Epithelial cell of esophagus (primary cell): ENCODE measurements at regions not wholly inside any gene's neighbourhood (a gene's known extent, or its start where the extent isn't known, plus 50 kb on each side); places are given as distances from the start of the nearest gene placed in this dataset.
"Not testable (repeated sequence)": the region's sequence is repeated elsewhere in the genome, so short reads cannot be mapped to it uniquely, and the experiment has no call there.

Experiments
- DNase-seq: peaks from one replicate; pipeline ENCODE4 v3.0.0; 2010; ENCODE audit warnings: low read depth
- H3K4me3 ChIP-seq: 2 replicates; pipeline ENCODE4 v1.5.1; 2011; ENCODE audit warnings: mild to moderate bottlenecking, low read length, control low read depth
- TF ChIP-seq, protein P1 (sequence below): IDR thresholded peaks from 2 replicates; pipeline ENCODE4 v1.5.1; 2011; ENCODE audit warnings: low read depth, mild to moderate bottlenecking, low read length, control low read depth, inconsistent platforms; ENCODE audit not compliant: insufficient read depth; ENCODE audit errors: missing control alignments

DNA sequence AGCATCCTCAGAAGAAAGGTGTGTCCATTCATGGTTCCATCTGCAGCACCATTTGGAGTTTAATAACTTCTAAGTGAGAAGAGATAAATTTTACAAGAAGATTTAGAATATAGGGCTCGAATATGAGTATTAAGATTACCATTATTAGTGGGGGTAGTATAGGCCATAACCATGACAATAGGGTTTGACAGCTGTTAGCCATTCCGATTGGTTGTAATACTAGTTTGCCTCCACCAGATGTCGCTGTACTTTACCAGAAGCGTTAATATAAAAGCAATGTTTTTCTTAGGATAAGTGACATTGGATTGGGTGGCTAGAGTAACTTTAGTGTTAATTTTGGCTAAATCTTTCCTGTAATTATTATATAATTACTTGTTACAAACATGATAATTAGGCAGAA, 107.5 kb upstream of the SRD5A2 start:
- no peak for DNase-seq
- TF ChIP-seq, protein P1, sequence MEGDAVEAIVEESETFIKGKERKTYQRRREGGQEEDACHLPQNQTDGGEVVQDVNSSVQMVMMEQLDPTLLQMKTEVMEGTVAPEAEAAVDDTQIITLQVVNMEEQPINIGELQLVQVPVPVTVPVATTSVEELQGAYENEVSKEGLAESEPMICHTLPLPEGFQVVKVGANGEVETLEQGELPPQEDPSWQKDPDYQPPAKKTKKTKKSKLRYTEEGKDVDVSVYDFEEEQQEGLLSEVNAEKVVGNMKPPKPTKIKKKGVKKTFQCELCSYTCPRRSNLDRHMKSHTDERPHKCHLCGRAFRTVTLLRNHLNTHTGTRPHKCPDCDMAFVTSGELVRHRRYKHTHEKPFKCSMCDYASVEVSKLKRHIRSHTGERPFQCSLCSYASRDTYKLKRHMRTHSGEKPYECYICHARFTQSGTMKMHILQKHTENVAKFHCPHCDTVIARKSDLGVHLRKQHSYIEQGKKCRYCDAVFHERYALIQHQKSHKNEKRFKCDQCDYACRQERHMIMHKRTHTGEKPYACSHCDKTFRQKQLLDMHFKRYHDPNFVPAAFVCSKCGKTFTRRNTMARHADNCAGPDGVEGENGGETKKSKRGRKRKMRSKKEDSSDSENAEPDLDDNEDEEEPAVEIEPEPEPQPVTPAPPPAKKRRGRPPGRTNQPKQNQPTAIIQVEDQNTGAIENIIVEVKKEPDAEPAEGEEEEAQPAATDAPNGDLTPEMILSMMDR: peak; percentile 42

DNA sequence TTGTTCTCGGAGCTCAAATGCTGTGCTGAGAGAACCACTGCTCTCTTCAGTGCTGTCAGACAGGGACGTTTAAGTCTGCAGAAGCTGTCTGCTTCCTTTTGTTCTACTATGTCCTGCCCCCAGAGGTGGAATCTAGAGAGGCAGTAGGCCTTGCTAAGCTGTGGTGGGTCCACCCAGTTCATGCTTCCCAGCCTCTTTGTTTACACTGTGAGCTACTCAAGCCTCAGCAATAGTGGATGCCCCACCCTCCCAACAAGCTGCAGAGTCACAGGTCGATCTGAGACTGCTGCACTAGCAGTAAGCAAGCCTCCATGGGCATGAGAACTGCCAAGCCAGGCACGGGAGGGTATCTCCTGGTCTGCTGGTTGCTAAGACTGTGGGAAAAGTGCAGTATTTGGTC, 102.8 kb upstream of the SRD5A2 start:
- DNase-seq, H3K4me3 ChIP-seq: not testable (repeated sequence)

More for the DNA sequence above, 107.5 kb upstream of the SRD5A2 start:
- no peak overlapping the region for H3K4me3 ChIP-seq

DNA sequence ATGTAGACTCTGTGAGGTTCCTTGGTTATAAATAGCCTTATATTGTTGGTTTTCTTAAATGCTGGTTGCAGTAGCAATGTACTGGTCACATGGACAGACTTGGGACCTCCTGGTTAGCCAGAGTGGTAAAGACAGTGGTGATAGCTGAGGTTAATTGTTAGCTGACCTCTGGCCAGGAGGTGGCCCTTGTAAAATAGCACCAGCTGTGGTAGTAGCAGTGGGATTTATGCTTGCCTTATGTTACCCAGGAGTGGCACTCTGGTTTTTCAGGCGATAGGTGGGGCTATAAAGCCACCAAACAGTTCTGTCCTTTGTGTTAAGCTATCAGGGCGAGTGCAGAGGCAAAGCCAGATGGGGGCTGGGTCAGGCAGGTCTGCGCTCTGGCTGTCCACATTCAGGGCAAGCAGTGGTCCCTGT, 94.8 kb upstream of the SRD5A2 start:
- TF ChIP-seq, protein P1: no peak
- no peak overlapping the region for H3K4me3 ChIP-seq
- DNase-seq: no peak

DNA sequence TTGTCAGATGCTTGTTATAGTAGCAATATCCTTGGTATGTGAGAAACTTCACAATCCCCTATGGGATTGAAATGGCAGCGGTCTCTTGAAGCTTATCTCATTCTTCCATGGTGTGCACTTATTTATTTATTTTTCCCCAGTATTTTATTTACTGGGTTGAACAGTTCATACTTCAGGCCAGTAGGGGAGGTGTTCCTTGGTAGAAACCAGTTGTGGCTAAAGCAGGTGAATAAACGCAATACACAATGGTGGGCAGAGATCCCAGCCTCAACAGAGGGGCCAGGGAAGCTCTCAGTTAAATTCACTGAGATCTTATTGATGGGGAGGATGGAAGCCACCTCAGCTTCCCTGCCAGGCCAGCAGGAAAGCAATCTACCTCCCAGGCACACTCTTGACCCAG, 93.7 kb upstream of the SRD5A2 start:
- TF ChIP-seq, protein P1: peak; percentile 8
- no peak for DNase-seq
- no peak overlapping the region for H3K4me3 ChIP-seq

DNA sequence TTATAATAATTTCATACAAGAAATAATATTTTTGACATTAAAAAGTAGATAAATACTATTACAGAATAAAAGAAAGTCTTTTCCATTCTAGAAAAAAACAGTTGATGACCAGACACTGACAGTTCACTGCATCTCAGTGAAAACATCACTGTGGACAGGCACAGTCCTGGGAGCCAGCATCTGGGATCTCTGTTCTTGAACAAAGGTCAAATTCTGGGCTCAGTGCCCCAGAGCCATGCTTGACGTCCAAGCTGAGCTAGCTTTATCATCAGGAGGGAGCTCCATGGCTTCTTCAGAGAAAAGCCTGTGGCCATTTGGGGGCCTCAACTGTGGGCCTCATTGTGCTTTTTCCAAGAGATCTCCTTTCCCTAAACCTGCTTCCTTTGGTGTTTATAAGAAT, 86.1 kb upstream of the SRD5A2 start:
- TF ChIP-seq, protein P1: no peak
- H3K4me3 ChIP-seq: no peak overlapping the region
- DNase-seq: no peak

DNA sequence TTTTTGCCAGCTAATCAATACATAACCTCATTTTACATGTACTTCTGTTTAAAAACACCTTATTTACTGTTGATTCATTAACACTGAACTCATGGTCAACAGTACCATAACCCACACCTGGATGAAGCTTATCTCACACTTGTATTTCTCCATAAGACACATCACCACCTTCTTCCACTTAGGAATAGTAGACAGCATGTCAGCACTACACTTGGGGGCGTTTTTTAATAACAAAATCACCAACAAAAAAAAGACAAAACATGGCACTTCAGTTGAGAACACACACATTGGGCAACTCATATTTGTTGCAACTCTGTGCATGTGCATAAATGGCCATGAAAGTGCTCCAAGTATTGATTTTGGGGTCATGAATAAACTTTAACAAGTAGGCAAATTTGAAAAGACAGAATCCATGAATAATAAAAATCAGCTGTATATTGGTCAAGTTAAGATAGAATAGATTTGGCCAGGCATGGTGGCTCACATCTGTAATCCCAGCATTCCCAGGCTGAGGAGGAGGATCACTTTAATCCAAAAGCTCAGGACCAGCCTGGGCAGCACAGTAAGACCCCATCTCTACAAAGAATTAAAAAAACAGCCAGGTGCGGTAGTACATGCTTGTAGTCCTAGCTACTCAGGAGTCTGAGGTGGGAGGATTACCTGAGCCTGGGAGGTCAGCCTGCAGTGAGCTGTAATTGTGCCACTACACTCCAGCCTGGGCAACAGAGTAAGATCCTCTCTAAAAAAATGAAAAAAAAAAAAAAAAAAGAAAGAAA, 84.4 kb upstream of the SRD5A2 start:
- no peak overlapping the region for H3K4me3 ChIP-seq
- no peak for DNase-seq
- TF ChIP-seq, protein P1: no peak

DNA sequence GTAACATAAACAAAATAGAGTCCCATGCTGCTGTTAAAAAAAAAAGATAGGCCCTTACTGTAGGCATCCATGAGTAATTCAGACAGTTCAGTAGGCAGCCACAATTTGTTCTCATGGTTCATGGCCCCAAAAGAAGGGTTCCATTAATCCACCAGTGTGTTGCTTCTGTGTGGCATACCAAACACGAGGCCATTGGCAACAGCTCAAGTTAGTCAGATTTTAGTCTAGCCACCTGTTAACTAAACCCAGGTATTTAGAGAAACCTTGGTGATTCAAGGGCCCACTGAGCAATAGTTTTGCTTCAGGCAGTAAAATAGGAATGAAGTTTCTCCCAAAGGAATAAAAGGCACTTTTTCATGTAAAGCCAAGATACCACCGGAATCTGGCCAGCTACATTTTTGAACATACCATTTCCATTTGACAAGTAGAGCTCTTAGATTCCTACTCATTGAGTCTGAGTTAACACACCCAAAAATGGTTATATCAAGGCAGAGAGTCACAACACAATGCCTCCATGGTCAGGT, 80.1 kb upstream of the SRD5A2 start:
- TF ChIP-seq, protein P1: no peak
- peak; percentile 17 for DNase-seq
- no peak overlapping the region for H3K4me3 ChIP-seq
